HCT116 (cell line): ENCODE measurements at regions not wholly inside any gene's neighbourhood (a gene's known extent, or its start where the extent isn't known, plus 50 kb on each side); places are given as distances from the start of the nearest gene placed in this dataset.

Experiments used
- ATF3 ChIP-seq: IDR thresholded peaks from 2 replicates; pipeline ENCODE4 v1.6.1; 2012
- CBX3 ChIP-seq: IDR thresholded peaks from 2 replicates; pipeline ENCODE4 v1.6.1; 2012; ENCODE audit warnings: low read depth
- CEBPB ChIP-seq: IDR thresholded peaks from 2 replicates; pipeline ENCODE4 v1.6.1; 2012; ENCODE audit warnings: low read depth
- CTCF ChIP-seq, 3 experiments: fragments of 200-600 bp in 1 of 3; sonication (generic) in 1 of 3; IDR thresholded peaks in 2 of 3; conservative IDR thresholded peaks in 1 of 3; 2 replicates each; pipeline ENCODE4 v1.5.1; 2012 to 2017; ENCODE audit warnings: low read depth in 2 of 3, low read length in 2 of 3, antibody characterized with exemption in 1 of 3, borderline replicate concordance in 1 of 3, control low read depth in 1 of 3, mild to moderate bottlenecking in 1 of 3, mixed read lengths in 1 of 3, mixed run types in 1 of 3, moderate library complexity in 1 of 3; ENCODE audit not compliant: insufficient read depth in 1 of 3
- EZH2 ChIP-seq: fragments of 200-600 bp; sonication (generic); IDR thresholded peaks from 2 replicates; pipeline ENCODE4 v1.6.1; 2017; ENCODE audit warnings: antibody characterized with exemption, mixed run types
- POLR2A ChIP-seq: IDR thresholded peaks from 2 replicates; pipeline ENCODE4 v1.7.0; 2011; ENCODE audit warnings: borderline replicate concordance; ENCODE audit not compliant: insufficient read depth, insufficient read length; ENCODE audit errors: extremely low read depth
- POLR2AphosphoS5 ChIP-seq: IDR thresholded peaks from 2 replicates; pipeline ENCODE4 v1.6.1; 2011; ENCODE audit warnings: mild to moderate bottlenecking, low read depth, low read length, moderate library complexity
- YY1 ChIP-seq: IDR thresholded peaks from 2 replicates; pipeline ENCODE4 v1.6.1; 2011; ENCODE audit warnings: low read length, low read depth, moderate library complexity, mild to moderate bottlenecking; ENCODE audit not compliant: insufficient replicate concordance; ENCODE audit errors: extremely low read depth

GRCh38 chr18:41842886-41843285 lies 112.1 kb upstream of the PIK3C3 start:
- TF ChIP-seq CTCF (IDR thresholded peaks at IDR 0.05 in 2 of 3, conservative IDR thresholded peaks at IDR 0.05 in 1 of 3; ENCODE audit: borderline replicate concordance in 1 of 3, insufficient read depth in 1 of 3, low read depth in 2 of 3, low read length in 2 of 3) (no peak), EZH2 (no peak), POLR2A (no peak), POLR2AphosphoS5 (no peak), ATF3 (no peak), CEBPB (no peak), YY1 (no peak), CBX3 (no peak)
